ENCODE measurements at regions not wholly inside any gene's neighbourhood (a gene's known extent, or its start where the extent isn't known, plus 50 kb on each side); places are given as distances from the start of the nearest gene placed in this dataset.

DNA sequence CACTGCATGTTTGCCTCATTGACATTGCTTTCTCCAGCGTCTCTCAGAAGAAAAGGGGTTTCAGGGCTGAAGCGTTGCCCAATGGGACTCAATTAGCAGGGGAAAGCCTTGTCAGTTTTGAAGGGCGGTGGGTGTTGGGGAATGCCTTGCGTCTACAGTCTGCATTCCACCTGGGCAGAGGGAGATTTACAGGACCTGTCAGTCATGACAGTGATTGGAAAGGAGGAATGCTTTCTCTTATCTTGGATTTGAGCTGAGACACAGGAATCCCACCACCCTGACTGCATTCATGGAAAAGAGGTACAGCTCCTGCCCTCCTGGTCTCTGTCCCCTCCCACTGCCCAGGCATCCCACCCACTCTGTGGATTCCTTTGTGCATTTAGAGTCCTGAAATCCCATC, 123.9 kb downstream of the ACKR3 start:
- no peak for TF ChIP-seq EZH2 (IDR thresholded peaks at IDR 0.05; ENCODE audit: low read length, missing control alignments)
- TF ChIP-seq, protein P1, sequence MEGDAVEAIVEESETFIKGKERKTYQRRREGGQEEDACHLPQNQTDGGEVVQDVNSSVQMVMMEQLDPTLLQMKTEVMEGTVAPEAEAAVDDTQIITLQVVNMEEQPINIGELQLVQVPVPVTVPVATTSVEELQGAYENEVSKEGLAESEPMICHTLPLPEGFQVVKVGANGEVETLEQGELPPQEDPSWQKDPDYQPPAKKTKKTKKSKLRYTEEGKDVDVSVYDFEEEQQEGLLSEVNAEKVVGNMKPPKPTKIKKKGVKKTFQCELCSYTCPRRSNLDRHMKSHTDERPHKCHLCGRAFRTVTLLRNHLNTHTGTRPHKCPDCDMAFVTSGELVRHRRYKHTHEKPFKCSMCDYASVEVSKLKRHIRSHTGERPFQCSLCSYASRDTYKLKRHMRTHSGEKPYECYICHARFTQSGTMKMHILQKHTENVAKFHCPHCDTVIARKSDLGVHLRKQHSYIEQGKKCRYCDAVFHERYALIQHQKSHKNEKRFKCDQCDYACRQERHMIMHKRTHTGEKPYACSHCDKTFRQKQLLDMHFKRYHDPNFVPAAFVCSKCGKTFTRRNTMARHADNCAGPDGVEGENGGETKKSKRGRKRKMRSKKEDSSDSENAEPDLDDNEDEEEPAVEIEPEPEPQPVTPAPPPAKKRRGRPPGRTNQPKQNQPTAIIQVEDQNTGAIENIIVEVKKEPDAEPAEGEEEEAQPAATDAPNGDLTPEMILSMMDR (conservative IDR thresholded peaks at IDR 0.05 in 1 of 2, IDR thresholded peaks at IDR 0.05 in 1 of 2; ENCODE audit: low read depth in 1 of 2, low read length in 2 of 2), result no peak
- no peak overlapping the region for H3K4me2 ChIP-seq (ENCODE audit: extremely low read depth, insufficient read depth, low read length)
- H3K4me3 ChIP-seq (replicated peaks in 1 of 4; ENCODE audit: control extremely low read depth in 1 of 4, insufficient read depth in 1 of 4, low read depth in 3 of 4, low read length in 4 of 4), result no peak overlapping the region
- no peak overlapping the region for H3K27ac ChIP-seq (ENCODE audit: insufficient read depth, low read length)
- no peaks in the 10 kb centered on the region for H3K36me3 ChIP-seq (ENCODE audit: control insufficient read depth, insufficient read depth, low read length)
- no peaks in the 10 kb centered on the region for H3K27me3 ChIP-seq (ENCODE audit: control insufficient read depth, insufficient read depth, low read length)
- no peaks in the 10 kb centered on the region for H3K9me3 ChIP-seq (ENCODE audit: control insufficient read depth, insufficient read depth, low read depth, low read length)
- H4K20me1 ChIP-seq (ENCODE audit: control insufficient read depth, extremely low read depth, insufficient read depth, low read length), result no peaks in the 10 kb centered on the region
- no peaks in the 10 kb centered on the region for H3K4me1 ChIP-seq (ENCODE audit: control insufficient read depth, extremely low read depth, insufficient read depth, low read length)
- H3K79me2 ChIP-seq (ENCODE audit: control insufficient read depth, insufficient read depth, low read length), result no peaks in the 10 kb centered on the region
- DNase-seq (ENCODE audit: low read depth in 2 of 2), result no peak
- H3K9ac ChIP-seq (ENCODE audit: insufficient read depth, low read length), result no peak overlapping the region
- no peak overlapping the region for H2AFZ ChIP-seq (ENCODE audit: low read length)

DNA sequence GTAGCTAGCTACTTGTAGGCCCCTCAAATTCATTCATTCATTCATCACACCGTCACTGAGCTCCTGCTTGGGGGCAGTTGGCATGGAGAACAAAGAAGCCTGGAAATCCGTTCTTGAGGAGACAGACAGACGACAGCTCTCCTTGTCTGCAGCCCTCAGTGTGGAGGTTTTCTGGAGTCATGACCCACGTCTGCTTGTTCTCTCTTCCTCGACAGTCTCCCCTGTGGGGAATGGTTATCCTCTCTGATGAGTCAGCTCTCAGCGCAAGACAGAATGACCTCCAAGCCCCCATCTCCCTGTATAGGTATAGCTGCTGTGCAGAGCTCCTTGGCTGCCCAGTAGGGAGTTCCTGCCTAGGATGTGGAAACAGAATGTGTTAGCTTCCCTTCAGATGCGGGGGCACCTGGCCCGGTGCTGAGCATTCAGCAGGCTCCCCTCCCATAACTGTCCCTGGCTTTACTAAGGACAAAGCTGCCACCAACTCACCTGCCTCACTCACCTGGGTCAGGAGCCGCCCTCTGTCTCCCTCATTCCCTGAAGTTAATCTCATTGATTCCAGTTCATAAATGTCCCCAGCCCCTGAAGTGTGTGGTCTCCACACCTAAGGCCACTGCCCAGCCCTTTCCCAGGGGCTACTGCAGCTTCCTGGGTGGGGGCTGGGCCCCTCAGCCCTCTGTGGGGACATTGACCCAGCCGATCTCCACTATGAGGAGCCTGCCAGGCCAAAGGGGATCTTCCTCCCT, 124.7 kb downstream of the ACKR3 start:
- Histone ChIP-seq H3K27ac (ENCODE audit: insufficient read depth, low read length) (no peak overlapping the region), H3K79me2 (ENCODE audit: control insufficient read depth, insufficient read depth, low read length) (no peaks in the 10 kb centered on the region), H4K20me1 (ENCODE audit: control insufficient read depth, extremely low read depth, insufficient read depth, low read length) (no peaks in the 10 kb centered on the region), H2AFZ (ENCODE audit: low read length) (no peak overlapping the region), H3K9me3 (ENCODE audit: control insufficient read depth, insufficient read depth, low read depth, low read length) (no peaks in the 10 kb centered on the region), H3K9ac (ENCODE audit: insufficient read depth, low read length) (no peak overlapping the region), H3K27me3 (ENCODE audit: control insufficient read depth, insufficient read depth, low read length) (no peaks in the 10 kb centered on the region), H3K4me2 (ENCODE audit: extremely low read depth, insufficient read depth, low read length) (no peak overlapping the region), H3K36me3 (ENCODE audit: control insufficient read depth, insufficient read depth, low read length) (no peaks in the 10 kb centered on the region), H3K4me1 (ENCODE audit: control insufficient read depth, extremely low read depth, insufficient read depth, low read length) (no peaks in the 10 kb centered on the region), H3K4me3 (replicated peaks in 1 of 4; ENCODE audit: control extremely low read depth in 1 of 4, insufficient read depth in 1 of 4, low read depth in 3 of 4, low read length in 4 of 4) (no peak overlapping the region)
- no peak for TF ChIP-seq EZH2 (IDR thresholded peaks at IDR 0.05; ENCODE audit: low read length, missing control alignments)
- no peak for DNase-seq (ENCODE audit: low read depth in 2 of 2)

DNA sequence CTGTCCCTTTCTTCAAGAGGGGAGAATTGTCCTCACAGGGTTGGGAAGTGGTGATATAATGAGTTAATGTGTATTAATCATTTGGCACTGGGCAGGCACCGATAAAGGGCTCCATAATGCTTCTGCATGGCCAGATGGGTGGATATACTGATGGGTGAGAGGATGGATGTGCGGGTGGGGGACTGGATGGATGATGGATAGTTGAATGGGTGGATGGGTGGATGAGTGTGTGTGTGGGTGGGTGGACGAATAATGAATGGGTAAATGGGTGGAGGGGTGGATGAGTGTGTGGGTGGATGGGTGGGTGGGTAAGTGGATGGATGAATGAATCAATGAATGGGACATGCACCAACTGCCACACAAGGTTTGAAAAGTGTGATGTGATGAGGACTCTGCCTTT, 127.2 kb downstream of the ACKR3 start:
- no peak for DNase-seq (ENCODE audit: low read depth in 2 of 2)
- H3K4me1 ChIP-seq (ENCODE audit: control insufficient read depth, extremely low read depth, insufficient read depth, low read length), result no peaks in the 10 kb centered on the region
- H2AFZ ChIP-seq (ENCODE audit: low read length), result no peak overlapping the region
- H3K79me2 ChIP-seq (ENCODE audit: control insufficient read depth, insufficient read depth, low read length), result no peaks in the 10 kb centered on the region
- no peak overlapping the region for H3K4me2 ChIP-seq (ENCODE audit: extremely low read depth, insufficient read depth, low read length)
- H3K27ac ChIP-seq (ENCODE audit: insufficient read depth, low read length), result no peak overlapping the region
- no peaks in the 10 kb centered on the region for H3K36me3 ChIP-seq (ENCODE audit: control insufficient read depth, insufficient read depth, low read length)
- H3K9ac ChIP-seq (ENCODE audit: insufficient read depth, low read length), result no peak overlapping the region
- no peak overlapping the region for H3K4me3 ChIP-seq (replicated peaks in 1 of 4; ENCODE audit: control extremely low read depth in 1 of 4, insufficient read depth in 1 of 4, low read depth in 3 of 4, low read length in 4 of 4)
- TF ChIP-seq, protein P1 (conservative IDR thresholded peaks at IDR 0.05 in 1 of 2, IDR thresholded peaks at IDR 0.05 in 1 of 2; ENCODE audit: low read depth in 1 of 2, low read length in 2 of 2), result no peak
- TF ChIP-seq EZH2 (IDR thresholded peaks at IDR 0.05; ENCODE audit: low read length, missing control alignments), result no peak
- H4K20me1 ChIP-seq (ENCODE audit: control insufficient read depth, extremely low read depth, insufficient read depth, low read length), result no peaks in the 10 kb centered on the region
- no peaks in the 10 kb centered on the region for H3K27me3 ChIP-seq (ENCODE audit: control insufficient read depth, insufficient read depth, low read length)
- H3K9me3 ChIP-seq (ENCODE audit: control insufficient read depth, insufficient read depth, low read depth, low read length), result no peaks in the 10 kb centered on the region

All from fibroblast of lung (primary cell).